Smooth muscle cell (in vitro differentiated cells): ENCODE measurements at regions not wholly inside any gene's neighbourhood (a gene's known extent, or its start where the extent isn't known, plus 50 kb on each side); places are given as distances from the start of the nearest gene placed in this dataset.

Experiments
- DNase-seq: peaks from one replicate; lab custom pipeline; 2025; ENCODE audit not compliant: unreplicated experiment; lab: John Stamatoyannopoulos, UW
- H2AFZ ChIP-seq: fragments of 200-600 bp; sonication (generic); 2 replicates; pipeline ENCODE4 v1.6.0; 2016; ENCODE audit warnings: antibody characterized with exemption, low read depth, mild to moderate bottlenecking
- H3F3A ChIP-seq: fragments of 200-600 bp; sonication (generic); 2 replicates; pipeline ENCODE4 v1.6.0; 2017; ENCODE audit warnings: antibody characterized with exemption, low read depth
- H3K27ac ChIP-seq: fragments of 200-600 bp; sonication (generic); 2 replicates; pipeline ENCODE4 v1.5.1; 2016; ENCODE audit warnings: low read depth, mild to moderate bottlenecking
- H3K27me3 ChIP-seq: fragments of 200-600 bp; sonication (generic); 2 replicates; pipeline ENCODE4 v1.6.1; 2016; ENCODE audit warnings: low read depth, mild to moderate bottlenecking
- H3K36me3 ChIP-seq: fragments of 200-600 bp; sonication (generic); 2 replicates; pipeline ENCODE4 v1.5.1; 2016; ENCODE audit warnings: low read depth
- H3K4me1 ChIP-seq: fragments of 200-600 bp; sonication (generic); 2 replicates; pipeline ENCODE4 v1.5.1; 2016; ENCODE audit warnings: low read depth
- H3K4me2 ChIP-seq: fragments of 200-600 bp; sonication (generic); 2 replicates; pipeline ENCODE4 v1.6.0; 2016; ENCODE audit warnings: mild to moderate bottlenecking
- H3K4me3 ChIP-seq: fragments of 200-600 bp; sonication (generic); 2 replicates; pipeline ENCODE4 v1.5.1; 2016; ENCODE audit warnings: mild to moderate bottlenecking
- H3K79me2 ChIP-seq: fragments of 200-600 bp; sonication (generic); 2 replicates; pipeline ENCODE4 v1.6.0; 2016; ENCODE audit warnings: low read depth, mild to moderate bottlenecking
- H3K9ac ChIP-seq: fragments of 200-600 bp; sonication (generic); 2 replicates; pipeline ENCODE4 v1.6.0; 2016; ENCODE audit warnings: low read depth
- H3K9me3 ChIP-seq: fragments of 200-600 bp; sonication (generic); replicated peaks from 2 replicates; pipeline ENCODE4 v1.5.1; 2016; ENCODE audit warnings: low read depth
- H4K20me1 ChIP-seq: fragments of 200-600 bp; sonication (generic); 2 replicates; pipeline ENCODE4 v1.6.0; 2016; ENCODE audit warnings: low read depth
- WGBS: methylation state at CpG from one replicate; pipeline ENCODE4 v1.1.7; 2016; ENCODE audit warnings: low lambda C conversion rate; 5-methylcytosine and 5-hydroxymethylcytosine counted together
- TF ChIP-seq, protein P1 (sequence below): fragments of 200-600 bp; sonication (generic); IDR thresholded peaks from 2 replicates; pipeline ENCODE4 v1.5.1; 2017; ENCODE audit warnings: borderline replicate concordance, mild to moderate bottlenecking, antibody characterized with exemption; ENCODE audit not compliant: insufficient read depth, poor library complexity, severe bottlenecking

DNA sequence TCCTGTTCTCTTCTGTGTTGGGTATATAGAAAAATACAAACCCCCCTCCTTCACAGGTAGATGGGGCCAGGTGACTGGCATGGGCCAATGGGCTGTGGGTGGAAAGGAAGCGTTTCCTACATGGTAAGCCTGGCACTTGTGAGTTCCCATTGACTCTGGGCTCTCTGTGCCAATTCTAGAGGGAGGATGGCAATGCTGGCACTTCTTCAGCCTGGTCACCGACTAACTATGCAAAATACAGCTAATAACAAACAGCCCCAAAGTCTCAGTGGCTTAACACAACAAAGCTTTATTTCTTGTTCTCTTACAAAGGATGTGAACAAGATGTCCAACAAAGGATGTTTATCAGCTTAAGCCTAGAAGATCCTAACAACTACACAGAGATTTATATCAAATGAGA lies 258.1 kb downstream of the SYK start:
- no peak overlapping the region for H3K27ac ChIP-seq
- no peak overlapping the region for H3K4me3 ChIP-seq
- no peak overlapping the region for H3K4me2 ChIP-seq
- H2AFZ ChIP-seq = no peak overlapping the region
- H4K20me1 ChIP-seq = no peaks in the 10 kb centered on the region
- no peaks in the 10 kb centered on the region for H3F3A ChIP-seq
- 93% methylated on average over 2 of the region's 2 CpGs for WGBS
- no peaks in the 10 kb centered on the region for H3K27me3 ChIP-seq
- no peaks in the 10 kb centered on the region for H3K9me3 ChIP-seq
- H3K9ac ChIP-seq = no peak overlapping the region
- H3K36me3 ChIP-seq = no peaks in the 10 kb centered on the region
- TF ChIP-seq, protein P1, sequence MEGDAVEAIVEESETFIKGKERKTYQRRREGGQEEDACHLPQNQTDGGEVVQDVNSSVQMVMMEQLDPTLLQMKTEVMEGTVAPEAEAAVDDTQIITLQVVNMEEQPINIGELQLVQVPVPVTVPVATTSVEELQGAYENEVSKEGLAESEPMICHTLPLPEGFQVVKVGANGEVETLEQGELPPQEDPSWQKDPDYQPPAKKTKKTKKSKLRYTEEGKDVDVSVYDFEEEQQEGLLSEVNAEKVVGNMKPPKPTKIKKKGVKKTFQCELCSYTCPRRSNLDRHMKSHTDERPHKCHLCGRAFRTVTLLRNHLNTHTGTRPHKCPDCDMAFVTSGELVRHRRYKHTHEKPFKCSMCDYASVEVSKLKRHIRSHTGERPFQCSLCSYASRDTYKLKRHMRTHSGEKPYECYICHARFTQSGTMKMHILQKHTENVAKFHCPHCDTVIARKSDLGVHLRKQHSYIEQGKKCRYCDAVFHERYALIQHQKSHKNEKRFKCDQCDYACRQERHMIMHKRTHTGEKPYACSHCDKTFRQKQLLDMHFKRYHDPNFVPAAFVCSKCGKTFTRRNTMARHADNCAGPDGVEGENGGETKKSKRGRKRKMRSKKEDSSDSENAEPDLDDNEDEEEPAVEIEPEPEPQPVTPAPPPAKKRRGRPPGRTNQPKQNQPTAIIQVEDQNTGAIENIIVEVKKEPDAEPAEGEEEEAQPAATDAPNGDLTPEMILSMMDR = no peak
- no peaks in the 10 kb centered on the region for H3K79me2 ChIP-seq
- no peak for DNase-seq
- H3K4me1 ChIP-seq = peaks cover 3% of the 10 kb centered on the region

DNA sequence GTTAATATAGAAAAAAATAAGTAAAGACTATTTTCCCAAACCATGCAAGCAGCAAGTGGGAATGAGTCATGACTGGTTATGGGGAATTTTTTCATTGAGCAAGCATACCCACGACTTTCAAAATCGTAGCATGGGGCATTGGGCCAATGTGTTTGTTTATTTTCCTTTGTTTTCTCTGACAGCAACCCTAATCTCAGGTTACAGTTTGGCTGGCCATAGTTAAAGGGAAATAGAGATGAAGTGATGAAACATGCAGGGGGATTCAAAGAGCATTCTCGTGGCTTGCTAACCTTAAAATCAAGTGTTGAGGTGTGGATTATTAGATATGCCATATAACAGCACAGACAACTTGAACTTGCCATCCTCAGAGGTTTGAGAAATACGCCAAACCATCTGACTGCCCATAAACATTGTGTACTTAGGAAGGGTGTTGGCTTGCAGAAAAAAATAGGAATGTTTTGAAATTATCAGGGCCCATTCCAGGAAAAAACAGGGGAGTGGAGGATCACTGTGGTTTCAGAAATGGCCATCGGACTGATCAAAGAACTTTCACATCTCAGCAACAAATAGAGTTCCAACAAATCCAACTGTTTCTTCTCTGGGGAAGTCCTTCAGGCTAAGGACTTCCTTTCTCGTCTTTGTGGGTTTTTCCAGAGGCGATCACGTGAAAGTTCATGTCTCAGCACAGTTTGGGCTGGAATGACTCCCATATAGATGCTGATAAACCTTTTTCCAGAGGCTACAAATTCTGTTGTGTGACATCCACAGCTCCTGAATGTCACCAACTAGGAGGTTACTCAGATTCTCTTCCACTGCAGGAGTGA lies 259.1 kb downstream of the SYK start:
- no peak for DNase-seq
- H4K20me1 ChIP-seq = no peaks in the 10 kb centered on the region
- no peak overlapping the region for H3K4me3 ChIP-seq
- 44% methylated on average over 8 of the region's 8 CpGs for WGBS
- H3F3A ChIP-seq = no peaks in the 10 kb centered on the region
- TF ChIP-seq, protein P1 = no peak
- H3K27ac ChIP-seq = peak overlapping the region; percentile 71
- H3K27me3 ChIP-seq = no peaks in the 10 kb centered on the region
- no peaks in the 10 kb centered on the region for H3K36me3 ChIP-seq
- H3K4me1 ChIP-seq = peaks cover 3% of the 10 kb centered on the region
- no peaks in the 10 kb centered on the region for H3K79me2 ChIP-seq
- peak overlapping the region; percentile 54 for H2AFZ ChIP-seq
- peak overlapping the region; percentile 52 for H3K9ac ChIP-seq
- no peaks in the 10 kb centered on the region for H3K9me3 ChIP-seq
- H3K4me2 ChIP-seq = peak overlapping the region; percentile 66

DNA sequence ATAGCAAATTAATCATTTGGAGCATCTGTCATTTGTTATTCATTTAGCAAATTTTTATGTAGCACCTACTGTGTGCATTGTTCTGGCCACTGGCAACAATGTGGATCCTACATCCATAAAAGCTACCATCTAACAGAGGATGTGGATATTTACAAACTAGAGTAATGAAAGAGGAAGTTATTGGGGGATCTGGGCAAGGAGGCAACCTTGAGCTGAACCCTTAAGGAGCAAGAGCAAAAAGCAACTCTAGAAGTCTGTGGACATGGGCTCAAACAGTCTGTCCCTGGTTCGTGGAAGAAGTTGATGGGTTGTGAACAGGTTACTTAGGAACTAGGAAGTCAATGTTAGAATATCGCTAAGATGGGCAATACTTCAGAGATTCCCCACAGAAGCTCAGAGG lies 259.9 kb downstream of the SYK start:
- H4K20me1 ChIP-seq = no peaks in the 10 kb centered on the region
- no peak overlapping the region for H3K27ac ChIP-seq
- DNase-seq = no peak
- H3K79me2 ChIP-seq = no peaks in the 10 kb centered on the region
- no peak overlapping the region for H3K9ac ChIP-seq
- peak overlapping the region; percentile 66 for H3K4me2 ChIP-seq
- no peaks in the 10 kb centered on the region for H3F3A ChIP-seq
- no peaks in the 10 kb centered on the region for H3K36me3 ChIP-seq
- 93% methylated on average over 2 of the region's 2 CpGs for WGBS
- TF ChIP-seq, protein P1 = no peak
- no peak overlapping the region for H3K4me3 ChIP-seq
- H3K27me3 ChIP-seq = no peaks in the 10 kb centered on the region
- no peak overlapping the region for H2AFZ ChIP-seq
- H3K4me1 ChIP-seq = peaks cover 3% of the 10 kb centered on the region
- no peaks in the 10 kb centered on the region for H3K9me3 ChIP-seq

DNA sequence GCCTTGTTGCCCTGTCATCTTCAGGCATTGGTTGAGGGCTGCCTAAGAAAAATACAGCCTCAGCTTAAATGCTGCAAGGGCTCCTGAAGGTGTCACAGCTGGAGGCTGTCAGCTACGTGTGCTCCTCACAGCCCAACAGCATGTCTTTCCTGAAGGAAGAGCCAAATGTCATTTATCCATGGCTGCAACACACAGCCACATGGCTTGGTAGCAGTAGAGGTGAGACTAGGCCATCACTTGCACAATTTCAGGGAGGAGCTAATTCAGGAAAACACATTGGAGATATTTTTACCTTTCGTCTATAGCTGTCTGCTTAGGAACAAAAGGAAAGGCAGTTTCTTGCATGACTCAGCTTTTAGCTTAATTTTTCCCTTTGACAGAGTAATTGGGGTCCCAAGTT lies 260.7 kb downstream of the SYK start:
- Histone ChIP-seq H3K9ac (no peak overlapping the region), H3K4me2 (no peak overlapping the region), H4K20me1 (no peaks in the 10 kb centered on the region), H3F3A (no peaks in the 10 kb centered on the region), H3K79me2 (no peaks in the 10 kb centered on the region), H2AFZ (no peak overlapping the region), H3K27ac (no peak overlapping the region), H3K4me3 (no peak overlapping the region), H3K9me3 (no peaks in the 10 kb centered on the region), H3K4me1 (peaks cover 3% of the 10 kb centered on the region), H3K27me3 (no peaks in the 10 kb centered on the region), H3K36me3 (no peaks in the 10 kb centered on the region)
- 82% methylated on average over 2 of the region's 2 CpGs for WGBS
- DNase-seq = no peak
- TF ChIP-seq, protein P1 = no peak
